GM20000 (cell line): ENCODE measurements at regions not wholly inside any gene's neighbourhood (a gene's known extent, or its start where the extent isn't known, plus 50 kb on each side); places are given as distances from the start of the nearest gene placed in this dataset.

Experiments
- DNase-seq: peaks from one replicate; pipeline ENCODE4 v3.0.0; 2012; ENCODE audit warnings: low spot score
- TF ChIP-seq, protein P1 (sequence below): IDR thresholded peaks from 2 replicates; pipeline ENCODE4 v1.5.1; 2012; ENCODE audit warnings: mild to moderate bottlenecking, control low read depth; ENCODE audit errors: extremely low read depth, missing control alignments

DNA sequence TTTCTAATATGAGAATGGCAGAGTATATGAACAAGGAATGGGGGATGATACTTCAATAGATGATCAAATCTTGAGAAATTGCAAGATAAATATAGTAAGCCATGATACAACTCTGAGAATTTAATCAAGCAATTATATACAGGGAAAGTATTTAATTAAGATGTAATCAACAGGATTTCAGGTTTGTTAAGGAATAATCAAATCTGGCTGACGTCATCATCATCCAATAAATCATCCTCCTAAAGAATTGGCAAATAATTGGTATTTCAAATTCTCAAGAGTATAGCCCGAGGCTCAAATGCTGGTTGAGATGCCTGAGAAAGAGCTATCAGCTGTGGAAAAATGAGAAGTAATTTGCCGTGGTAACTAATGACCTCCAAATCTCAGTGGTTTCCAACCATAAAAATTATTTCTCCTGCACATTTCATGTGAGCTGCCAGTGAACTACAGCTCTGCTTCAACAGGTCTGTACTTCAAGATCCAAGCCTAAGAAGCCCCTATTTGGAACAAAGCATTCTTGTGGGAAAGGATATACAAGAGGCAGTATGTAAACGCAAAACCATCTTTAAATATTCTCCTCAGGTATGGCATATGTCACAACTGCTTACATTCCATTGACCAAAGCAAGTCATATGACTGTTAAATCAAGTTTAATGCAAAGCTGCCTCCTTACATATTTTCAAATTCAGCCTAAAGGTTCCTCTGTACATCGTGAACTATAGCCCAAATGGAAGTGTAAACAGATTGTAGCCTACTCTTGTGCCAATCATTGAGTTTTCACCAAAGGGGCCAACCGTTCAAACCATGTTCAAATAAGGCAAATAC lies 503.0 kb downstream of the KIF20B start:
- TF ChIP-seq, protein P1, sequence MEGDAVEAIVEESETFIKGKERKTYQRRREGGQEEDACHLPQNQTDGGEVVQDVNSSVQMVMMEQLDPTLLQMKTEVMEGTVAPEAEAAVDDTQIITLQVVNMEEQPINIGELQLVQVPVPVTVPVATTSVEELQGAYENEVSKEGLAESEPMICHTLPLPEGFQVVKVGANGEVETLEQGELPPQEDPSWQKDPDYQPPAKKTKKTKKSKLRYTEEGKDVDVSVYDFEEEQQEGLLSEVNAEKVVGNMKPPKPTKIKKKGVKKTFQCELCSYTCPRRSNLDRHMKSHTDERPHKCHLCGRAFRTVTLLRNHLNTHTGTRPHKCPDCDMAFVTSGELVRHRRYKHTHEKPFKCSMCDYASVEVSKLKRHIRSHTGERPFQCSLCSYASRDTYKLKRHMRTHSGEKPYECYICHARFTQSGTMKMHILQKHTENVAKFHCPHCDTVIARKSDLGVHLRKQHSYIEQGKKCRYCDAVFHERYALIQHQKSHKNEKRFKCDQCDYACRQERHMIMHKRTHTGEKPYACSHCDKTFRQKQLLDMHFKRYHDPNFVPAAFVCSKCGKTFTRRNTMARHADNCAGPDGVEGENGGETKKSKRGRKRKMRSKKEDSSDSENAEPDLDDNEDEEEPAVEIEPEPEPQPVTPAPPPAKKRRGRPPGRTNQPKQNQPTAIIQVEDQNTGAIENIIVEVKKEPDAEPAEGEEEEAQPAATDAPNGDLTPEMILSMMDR: no peak
- DNase-seq: no peak

DNA sequence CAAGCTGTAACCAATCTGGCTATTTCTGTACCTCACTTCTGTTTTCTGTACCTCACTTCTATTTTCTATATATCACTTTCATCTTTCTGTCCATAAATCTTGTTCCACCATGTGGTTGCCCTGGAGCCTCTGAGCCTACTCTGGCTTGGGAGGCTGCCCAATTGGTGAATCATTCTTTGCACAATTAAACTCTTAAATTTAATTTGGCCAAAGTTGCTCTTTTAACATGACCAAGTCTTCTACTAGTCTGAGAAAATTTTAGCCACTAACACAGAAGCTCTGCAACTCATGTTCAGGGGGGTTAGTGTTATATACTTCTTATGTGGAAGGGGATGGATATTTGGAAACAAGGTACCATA lies 503.5 kb downstream of the KIF20B start:
- TF ChIP-seq, protein P1: no peak
- DNase-seq: no peak

DNA sequence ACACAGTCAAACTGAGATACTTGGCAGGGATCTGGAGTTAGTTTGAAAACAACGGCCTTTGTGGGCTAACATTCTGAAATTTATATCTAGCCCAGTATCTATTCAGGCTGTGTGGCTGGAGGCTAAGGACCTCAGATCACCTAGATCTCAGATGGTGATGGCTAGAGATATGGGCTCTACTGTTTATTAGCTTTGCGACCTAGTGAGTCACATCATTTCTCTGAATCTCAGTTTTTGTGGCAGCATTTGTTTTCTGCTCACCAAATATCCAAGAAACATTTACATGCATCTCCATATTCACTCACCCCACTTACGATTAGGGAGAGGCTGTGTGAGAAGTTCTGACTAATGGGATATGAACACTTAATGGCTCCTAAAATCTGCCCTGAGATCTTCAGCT lies 503.9 kb downstream of the KIF20B start:
- no peak for DNase-seq
- TF ChIP-seq, protein P1: no peak

DNA sequence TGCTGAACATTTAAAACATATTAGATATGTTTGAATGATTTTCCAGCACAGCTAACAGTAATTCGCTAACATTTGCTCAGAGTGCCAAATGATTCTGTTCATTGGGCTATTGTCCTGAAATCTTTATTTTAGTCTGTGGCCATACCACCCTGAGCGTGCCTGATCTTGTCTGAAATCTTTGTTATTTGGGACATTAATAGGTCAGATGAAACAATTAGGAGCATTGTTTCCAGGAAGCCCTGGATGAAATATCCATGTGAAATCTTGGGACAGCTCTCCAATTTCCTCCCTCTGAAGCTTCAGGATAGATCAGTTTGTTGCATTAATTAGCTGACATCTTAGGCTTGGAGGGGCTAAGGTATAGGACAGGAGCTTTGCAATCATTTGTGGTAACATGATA lies 512.0 kb downstream of the KIF20B start:
- TF ChIP-seq, protein P1: no peak
- DNase-seq: no peak

DNA sequence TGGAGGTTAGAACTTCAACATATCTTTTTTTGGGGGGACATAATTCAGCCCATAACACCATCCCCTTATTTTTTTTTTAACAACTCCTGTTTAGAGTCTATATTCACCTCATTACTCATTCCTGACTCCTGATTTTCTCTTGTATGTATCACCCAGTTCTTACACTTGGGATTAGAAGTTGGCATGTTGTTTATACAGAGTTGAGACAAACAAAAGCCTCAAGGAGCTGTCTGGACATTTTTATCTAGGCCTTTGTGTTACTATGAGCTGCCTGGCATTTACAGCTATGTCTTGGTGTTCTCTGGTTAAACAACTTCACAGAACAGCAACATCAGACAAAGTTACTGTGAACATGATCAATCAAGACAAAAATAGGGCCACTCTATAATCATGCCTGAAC lies 517.5 kb downstream of the KIF20B start:
- TF ChIP-seq, protein P1: no peak
- DNase-seq: no peak

DNA sequence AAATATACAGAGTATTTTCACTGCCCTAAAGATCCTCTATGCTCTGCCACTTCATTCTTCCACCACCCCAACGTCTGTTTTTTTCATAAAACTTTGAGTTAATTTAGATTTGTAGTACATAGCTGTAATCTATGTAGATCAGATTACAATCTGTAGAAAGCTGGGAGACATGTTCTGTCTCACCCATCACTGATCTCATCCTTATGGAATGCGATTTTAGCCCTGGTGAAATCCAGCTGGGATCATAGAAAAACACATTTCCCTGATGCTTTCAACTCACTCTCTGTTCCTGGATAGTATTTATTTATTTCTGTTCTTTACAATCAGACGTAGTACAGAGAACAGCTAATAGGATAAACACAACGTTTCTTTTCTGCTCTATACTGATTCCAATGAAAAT lies 521.0 kb downstream of the KIF20B start:
- TF ChIP-seq, protein P1: no peak
- DNase-seq: no peak

DNA sequence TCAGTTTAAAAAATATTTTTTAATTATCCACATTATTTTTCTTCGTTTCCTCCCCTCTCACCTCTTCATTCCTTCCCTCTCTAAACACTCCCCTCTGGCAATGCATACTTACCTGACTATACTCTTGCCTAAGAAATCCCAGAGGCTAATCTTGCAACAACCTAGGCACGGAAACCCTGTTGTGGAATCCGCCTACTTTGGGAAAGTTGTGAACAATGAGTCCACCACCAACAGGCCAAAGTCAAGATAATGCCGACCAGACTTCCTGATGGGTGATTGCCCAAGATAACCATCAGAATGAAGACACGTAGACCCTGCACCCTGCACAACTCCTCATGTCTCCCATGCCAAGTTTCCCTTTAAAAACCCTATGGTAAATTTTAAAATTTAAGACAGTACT lies 521.5 kb downstream of the KIF20B start:
- no peak for DNase-seq
- TF ChIP-seq, protein P1: no peak
